ENCODE measurements at regions not wholly inside any gene's neighbourhood (a gene's known extent, or its start where the extent isn't known, plus 50 kb on each side); places are given as distances from the start of the nearest gene placed in this dataset.

DNA sequence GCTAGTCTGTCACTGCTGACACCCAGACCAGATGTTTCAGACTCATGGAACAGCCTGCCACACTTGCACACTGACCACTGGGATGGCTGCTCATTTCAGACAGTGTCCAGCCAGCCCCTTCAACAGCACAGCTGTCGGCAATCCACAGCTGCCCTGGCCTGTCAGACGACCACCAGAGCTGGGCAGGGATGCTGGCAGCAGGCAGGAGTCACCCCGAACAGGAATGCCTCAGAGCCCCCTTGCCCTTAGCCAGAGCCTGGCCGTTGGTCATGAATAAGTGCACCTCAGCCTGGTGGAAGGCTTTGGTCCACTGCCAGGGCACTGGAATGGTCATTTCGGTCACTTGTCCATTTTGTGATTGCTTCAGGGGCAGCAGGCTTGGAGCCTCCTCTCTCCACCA, 149.6 kb upstream of the TCERG1L start:
- H3K27me3 ChIP-seq, result no peaks in the 10 kb centered on the region
- no peaks in the 10 kb centered on the region for H3K36me3 ChIP-seq
- no peak for DNase-seq
- H3K4me1 ChIP-seq, result no peaks in the 10 kb centered on the region
- TF ChIP-seq, protein P1, sequence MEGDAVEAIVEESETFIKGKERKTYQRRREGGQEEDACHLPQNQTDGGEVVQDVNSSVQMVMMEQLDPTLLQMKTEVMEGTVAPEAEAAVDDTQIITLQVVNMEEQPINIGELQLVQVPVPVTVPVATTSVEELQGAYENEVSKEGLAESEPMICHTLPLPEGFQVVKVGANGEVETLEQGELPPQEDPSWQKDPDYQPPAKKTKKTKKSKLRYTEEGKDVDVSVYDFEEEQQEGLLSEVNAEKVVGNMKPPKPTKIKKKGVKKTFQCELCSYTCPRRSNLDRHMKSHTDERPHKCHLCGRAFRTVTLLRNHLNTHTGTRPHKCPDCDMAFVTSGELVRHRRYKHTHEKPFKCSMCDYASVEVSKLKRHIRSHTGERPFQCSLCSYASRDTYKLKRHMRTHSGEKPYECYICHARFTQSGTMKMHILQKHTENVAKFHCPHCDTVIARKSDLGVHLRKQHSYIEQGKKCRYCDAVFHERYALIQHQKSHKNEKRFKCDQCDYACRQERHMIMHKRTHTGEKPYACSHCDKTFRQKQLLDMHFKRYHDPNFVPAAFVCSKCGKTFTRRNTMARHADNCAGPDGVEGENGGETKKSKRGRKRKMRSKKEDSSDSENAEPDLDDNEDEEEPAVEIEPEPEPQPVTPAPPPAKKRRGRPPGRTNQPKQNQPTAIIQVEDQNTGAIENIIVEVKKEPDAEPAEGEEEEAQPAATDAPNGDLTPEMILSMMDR (IDR thresholded peaks at IDR 0.05; ENCODE audit: low read depth, low read length), result no peak
- no peak overlapping the region for H3K4me3 ChIP-seq (ENCODE audit: low read depth, low read length)
- no peaks in the 10 kb centered on the region for H3K9me3 ChIP-seq

DNA sequence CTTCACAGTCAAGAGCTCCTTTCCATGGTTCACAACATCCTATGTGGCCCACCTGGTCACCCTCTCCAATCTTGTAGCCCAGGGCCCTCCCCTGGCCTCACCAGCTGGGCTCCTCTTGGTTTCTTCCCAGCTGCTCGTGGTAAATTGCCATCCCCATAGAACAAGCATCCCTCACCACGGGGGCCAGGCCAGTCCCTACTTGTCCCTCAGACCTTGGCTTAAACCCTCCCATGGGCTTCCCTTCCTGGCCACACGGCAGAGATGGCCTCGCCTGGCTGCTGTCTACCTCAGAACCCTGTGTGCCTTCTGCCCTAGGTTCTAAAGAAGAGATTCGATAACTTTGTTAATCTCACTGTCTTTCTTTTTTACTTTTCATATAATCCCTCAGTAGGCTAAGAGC, 153.3 kb upstream of the TCERG1L start:
- H3K27me3 ChIP-seq, result no peaks in the 10 kb centered on the region
- no peak overlapping the region for H3K4me3 ChIP-seq (ENCODE audit: low read depth, low read length)
- no peaks in the 10 kb centered on the region for H3K36me3 ChIP-seq
- no peak for DNase-seq
- TF ChIP-seq, protein P1 (IDR thresholded peaks at IDR 0.05; ENCODE audit: low read depth, low read length), result no peak
- no peaks in the 10 kb centered on the region for H3K4me1 ChIP-seq
- no peaks in the 10 kb centered on the region for H3K9me3 ChIP-seq

DNA sequence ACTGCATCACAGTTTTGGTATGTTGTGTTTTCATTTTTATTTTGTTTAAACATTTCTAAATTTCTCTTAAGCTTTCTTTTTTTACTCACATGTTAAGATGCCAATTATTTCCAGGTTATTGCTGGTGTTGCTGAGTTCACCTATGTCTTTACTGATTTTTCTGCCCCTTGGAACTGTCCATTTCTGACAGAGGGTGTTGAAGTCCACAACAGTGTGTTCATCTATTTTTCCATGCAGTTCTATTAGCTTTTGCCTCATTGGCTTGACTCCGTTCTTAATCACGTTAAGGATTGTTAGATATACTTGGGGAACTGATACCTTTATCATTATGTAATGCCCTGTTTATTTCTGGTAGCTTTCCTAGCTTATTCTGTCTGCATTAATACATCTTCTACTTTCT, 158.0 kb upstream of the TCERG1L start:
- Histone ChIP-seq H3K9me3 (no peaks in the 10 kb centered on the region), H3K4me3 (ENCODE audit: low read depth, low read length) (no peak overlapping the region), H3K36me3 (no peaks in the 10 kb centered on the region), H3K4me1 (no peaks in the 10 kb centered on the region), H3K27me3 (no peaks in the 10 kb centered on the region)
- no peak for DNase-seq
- TF ChIP-seq, protein P1 (IDR thresholded peaks at IDR 0.05; ENCODE audit: low read depth, low read length), result no peak

DNA sequence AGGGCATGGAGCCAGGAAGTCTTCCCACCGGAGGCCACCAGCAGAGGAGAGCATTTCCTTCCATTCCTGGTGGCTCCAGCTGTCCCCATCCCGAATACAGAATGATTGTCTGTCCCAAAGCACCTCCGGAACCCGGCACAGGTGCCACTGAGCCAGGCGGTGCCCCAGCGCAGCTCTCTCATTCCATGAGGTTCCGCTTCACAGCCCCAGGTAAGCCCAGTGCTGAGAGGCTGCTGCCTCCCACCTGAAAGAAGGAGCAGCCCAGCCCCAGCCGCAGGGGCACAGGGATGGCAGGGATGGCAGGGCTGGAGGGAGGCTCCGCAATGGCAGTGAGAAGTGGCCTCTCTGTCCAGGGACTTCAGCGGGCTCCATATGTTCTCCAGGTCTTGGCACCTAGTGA, 162.1 kb upstream of the TCERG1L start:
- Histone ChIP-seq H3K9me3 (no peaks in the 10 kb centered on the region), H3K27me3 (no peaks in the 10 kb centered on the region), H3K4me1 (no peaks in the 10 kb centered on the region), H3K36me3 (no peaks in the 10 kb centered on the region), H3K4me3 (ENCODE audit: low read depth, low read length) (no peak overlapping the region)
- DNase-seq, result no peak
- TF ChIP-seq, protein P1 (IDR thresholded peaks at IDR 0.05; ENCODE audit: low read depth, low read length), result no peak

DNA sequence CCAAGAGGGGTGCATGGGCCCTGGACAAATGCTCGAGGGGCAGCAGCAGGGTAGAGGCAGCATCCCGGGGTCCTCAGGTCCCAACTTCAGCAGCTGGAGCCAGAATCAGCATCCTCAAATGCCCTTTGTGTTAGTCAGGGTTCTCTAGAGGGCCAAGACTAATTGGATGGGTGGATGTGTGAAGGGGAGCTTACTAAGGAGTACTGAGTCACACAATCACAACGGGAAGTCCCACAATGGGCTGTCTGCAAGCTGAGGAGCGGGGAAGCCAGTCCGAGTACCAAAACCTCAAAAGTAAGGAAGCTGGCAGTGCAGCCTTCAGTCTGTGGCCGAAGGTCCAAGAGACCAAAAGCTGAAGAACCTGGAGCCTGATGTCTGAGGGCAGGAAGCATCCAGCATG, 162.9 kb upstream of the TCERG1L start:
- Histone ChIP-seq H3K27me3 (no peaks in the 10 kb centered on the region), H3K36me3 (no peaks in the 10 kb centered on the region), H3K9me3 (no peaks in the 10 kb centered on the region), H3K4me1 (no peaks in the 10 kb centered on the region), H3K4me3 (ENCODE audit: low read depth, low read length) (no peak overlapping the region)
- TF ChIP-seq, protein P1 (IDR thresholded peaks at IDR 0.05; ENCODE audit: low read depth, low read length), result no peak
- DNase-seq, result no peak

- H3K4me1 ChIP-seq, result no peaks in the 10 kb centered on the region
- no peaks in the 10 kb centered on the region for H3K9me3 ChIP-seq
- TF ChIP-seq, protein P1 (IDR thresholded peaks at IDR 0.05; ENCODE audit: low read depth, low read length), result no peak
- no peak for DNase-seq
- no peaks in the 10 kb centered on the region for H3K36me3 ChIP-seq
- no peak overlapping the region for H3K4me3 ChIP-seq (ENCODE audit: low read depth, low read length)
- H3K27me3 ChIP-seq, result no peaks in the 10 kb centered on the region
Observed at GRCh38 chr10:131475043-131475442, 163.5 kb upstream of the TCERG1L start.

Data from BE2C (cell line).